Skeletal muscle cell (primary cell): ENCODE measurements at regions not wholly inside any gene's neighbourhood (a gene's known extent, or its start where the extent isn't known, plus 50 kb on each side); places are given as distances from the start of the nearest gene placed in this dataset.

Experiments used
- DNase-seq: peaks from one replicate; pipeline ENCODE4 v3.0.0-alpha.2; 2010; ENCODE audit warnings: low read depth
- H3K4me3 ChIP-seq: 2 replicates; pipeline ENCODE4 v1.5.1; 2011; ENCODE audit warnings: low read depth, mild to moderate bottlenecking, control low read depth, low read length, moderate library complexity

GRCh38 chr12:132409495-132410295 lies 80.3 kb upstream of the FBRSL1 start:
- H3K4me3 ChIP-seq = no peak overlapping the region
- DNase-seq = no peak

DNA sequence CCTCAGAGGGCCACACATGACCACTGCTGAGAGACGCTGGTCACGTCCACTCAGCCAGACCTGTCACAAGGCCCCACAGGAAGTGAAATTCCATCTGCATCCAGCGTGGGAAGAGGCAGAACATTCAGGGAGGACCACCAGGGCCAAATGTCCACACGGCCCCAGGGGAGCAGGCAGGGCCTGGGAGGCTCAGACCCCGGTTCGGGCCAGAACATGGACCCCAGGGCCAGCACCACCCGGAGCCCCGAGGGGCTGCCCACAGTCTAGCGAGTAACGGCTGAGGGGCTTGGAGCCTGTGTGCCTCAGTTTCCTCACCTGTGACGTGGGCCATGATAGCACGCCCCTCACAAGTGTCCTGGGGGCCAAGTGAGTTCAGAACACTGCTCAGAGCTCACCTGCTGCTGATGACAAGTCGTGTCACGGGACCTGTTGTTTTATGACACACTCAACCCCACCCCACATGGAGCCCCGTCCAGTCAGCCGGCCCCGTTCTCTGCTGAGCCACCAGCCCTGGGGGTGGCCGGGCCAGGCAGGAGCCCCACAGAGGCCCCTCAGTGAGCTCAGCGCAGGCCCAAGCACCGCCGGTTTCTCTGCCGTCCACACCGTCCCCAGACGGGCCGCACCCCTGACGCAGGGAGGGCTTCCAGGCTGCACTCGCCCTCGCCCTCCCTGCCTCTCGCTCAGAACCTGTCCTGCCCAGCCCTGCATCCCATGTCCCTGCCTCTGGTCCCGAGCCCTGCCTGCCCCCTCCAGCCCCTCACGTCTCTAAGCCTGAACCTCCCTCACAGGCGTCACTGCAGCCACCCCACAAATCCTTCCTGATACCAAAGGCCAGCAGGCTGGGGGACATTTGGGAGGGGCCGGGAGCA lies 79.5 kb upstream of the GALNT9 start:
- no peak for DNase-seq
- no peak overlapping the region for H3K4me3 ChIP-seq

- no peak overlapping the region for H3K4me3 ChIP-seq
- no peak for DNase-seq
Measured at GRCh38 chr12:132407992-132408391, 78.6 kb upstream of the GALNT9 start.

GRCh38 chr12:132407451-132407961 lies 78.1 kb upstream of the GALNT9 start:
- no peak overlapping the region for H3K4me3 ChIP-seq
- no peak for DNase-seq

DNA sequence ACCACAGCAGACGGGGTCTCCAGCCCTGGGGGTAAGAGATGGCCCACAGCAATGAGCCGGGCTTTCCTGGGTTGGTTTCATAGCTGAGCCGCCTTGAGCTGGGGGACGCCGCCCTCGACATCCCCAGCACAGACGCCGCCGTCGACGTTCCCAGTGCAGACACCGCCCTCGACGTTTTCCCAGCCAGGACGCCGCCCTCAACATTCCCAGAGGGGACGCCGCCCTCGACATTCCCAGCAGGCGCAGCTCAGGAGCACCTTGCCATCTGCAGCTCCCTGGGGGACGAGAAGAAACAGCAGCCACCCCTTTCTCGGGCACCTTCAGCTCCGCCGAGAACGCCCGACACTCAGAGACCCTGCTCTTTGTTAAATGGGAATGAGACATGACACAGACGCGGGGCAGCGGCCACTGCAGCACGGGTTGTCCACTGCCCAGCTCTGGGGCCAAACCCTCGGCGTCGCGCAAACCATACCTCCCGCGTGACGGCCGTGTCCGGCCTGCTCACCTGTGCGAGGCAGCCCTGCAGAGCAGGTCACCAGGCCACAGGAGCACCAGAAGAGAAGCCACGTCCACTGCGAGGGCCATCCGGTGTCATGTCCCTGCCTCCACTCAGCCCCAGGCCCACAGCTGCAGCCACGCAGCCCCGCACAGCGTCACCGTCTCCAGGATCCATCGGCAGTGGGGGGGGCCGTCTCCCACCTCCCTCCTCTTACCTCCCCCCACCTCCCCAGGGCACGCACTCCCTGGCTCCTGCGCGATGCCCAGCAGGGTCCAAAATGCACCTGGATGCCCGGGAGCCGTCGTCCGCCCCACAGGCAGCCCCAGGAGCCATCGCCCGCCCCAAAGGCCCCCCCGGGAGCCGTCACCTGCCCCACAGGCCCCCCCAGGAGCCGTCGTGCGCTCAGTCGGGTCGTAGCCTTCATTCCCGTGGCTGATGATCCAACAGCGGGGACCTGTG lies 77.4 kb upstream of the GALNT9 start:
- H3K4me3 ChIP-seq = no peak overlapping the region
- no peak for DNase-seq

- DNase-seq = no peak
- H3K4me3 ChIP-seq = no peak overlapping the region
Measured at GRCh38 chr12:132405742-132406251, 76.4 kb upstream of the GALNT9 start.

DNA sequence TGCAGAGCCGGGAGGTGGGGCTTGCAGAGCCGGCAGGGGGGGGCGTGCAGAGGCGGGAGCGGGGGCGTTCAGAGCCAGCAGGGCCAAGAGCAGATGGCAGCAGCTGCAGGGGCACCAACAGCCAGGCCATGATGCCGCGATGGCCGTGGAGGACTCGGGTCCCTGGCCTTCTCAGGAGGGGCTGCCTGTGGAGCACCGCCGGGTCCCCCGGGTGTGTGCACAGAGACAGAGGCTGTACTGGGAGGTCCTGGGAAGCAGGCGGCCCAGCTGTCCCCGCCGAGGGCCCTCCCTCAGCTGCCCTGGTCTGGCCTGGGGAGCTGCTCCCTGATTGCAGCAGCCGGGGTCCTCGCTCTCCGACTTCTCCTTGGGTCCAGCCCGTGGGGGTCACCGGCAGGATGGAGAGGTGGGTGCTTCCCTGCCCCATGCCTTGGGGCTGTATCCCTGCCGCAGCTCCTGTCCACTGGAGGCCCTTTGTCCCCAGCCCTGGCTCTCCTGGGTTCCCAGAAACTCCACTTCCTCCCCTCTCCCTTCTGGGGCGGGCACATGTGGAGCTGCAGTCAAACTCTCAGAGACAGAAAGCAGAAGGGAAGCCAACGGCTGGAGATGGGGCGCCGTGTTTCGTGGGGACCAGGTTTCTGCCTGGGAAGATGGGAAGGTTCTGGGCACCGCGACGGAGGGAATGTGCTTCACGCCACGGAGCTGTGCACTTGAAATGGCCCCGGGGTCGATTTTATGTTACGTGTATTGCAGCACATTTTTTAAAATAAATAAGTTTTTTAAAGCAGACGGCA lies 75.8 kb upstream of the GALNT9 start:
- no peak for DNase-seq
- no peak overlapping the region for H3K4me3 ChIP-seq

- no peak overlapping the region for H3K4me3 ChIP-seq
- no peak for DNase-seq
Measured at GRCh38 chr12:132404435-132404855, 75.1 kb upstream of the GALNT9 start.

DNA sequence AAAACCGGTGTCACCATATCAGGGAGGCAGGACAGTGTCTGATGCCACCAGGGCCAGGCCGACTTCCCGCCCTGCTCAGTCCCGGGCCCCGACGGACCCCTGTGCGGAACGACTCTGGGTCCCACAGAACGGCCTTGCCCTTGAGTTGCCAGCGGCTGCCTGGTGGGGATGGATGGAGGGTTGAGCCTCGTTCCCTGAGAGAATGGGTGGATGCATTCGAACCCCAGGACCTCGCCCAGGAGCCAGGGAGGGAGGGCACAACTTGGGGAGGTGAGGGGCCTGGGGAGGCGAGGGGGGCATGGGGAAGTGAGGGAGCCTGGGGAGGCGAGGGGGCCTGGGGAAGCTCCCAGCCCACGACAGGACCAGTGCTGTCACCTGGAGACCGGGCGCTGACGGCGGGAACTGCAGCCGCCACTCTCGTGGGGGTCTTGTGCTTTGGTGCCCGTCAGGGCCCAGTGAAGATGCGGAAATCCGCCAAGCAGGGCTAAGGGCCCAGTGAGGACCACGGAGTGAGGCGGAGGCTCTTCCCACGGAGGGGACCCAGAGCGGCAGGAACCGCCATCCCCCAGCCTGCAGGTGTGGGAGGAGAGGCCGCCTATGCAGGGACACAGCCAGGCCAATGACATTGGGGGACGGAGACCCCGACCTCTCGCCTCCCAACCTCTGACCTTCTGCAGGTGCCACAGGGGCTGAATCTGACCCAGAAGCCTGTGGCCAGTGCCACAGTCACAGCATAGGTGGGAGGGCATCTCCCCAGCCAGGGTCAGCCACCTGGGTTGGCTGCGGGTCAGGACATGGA lies 74.4 kb upstream of the GALNT9 start:
- no peak overlapping the region for H3K4me3 ChIP-seq
- DNase-seq = no peak

- no peak overlapping the region for H3K4me3 ChIP-seq
Measured at GRCh38 chr12:132402831-132403416, 73.5 kb upstream of the GALNT9 start.

DNA sequence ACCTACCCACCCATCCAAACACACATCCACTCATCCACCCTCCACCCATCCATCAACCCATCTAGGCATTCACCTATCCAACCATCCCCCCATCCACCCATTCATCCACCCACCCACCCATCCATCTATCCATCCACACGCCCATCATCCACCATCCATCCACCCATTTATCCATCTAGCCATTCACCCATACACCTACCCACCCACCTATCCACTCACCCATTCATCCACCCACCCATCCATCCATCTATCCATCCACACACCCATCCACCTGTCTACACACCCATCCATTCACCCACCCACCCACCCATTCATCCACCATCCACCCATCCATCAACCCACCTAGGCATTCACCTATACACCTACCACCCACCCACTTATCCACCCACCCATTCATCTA lies 72.6 kb upstream of the GALNT9 start:
- DNase-seq = no peak
- no peak overlapping the region for H3K4me3 ChIP-seq

More at GRCh38 chr12:132402831-132403416, 73.5 kb upstream of the GALNT9 start:
- DNase-seq = no peak

GRCh38 chr12:132400011-132400641 lies 70.7 kb upstream of the GALNT9 start:
- no peak for DNase-seq
- H3K4me3 ChIP-seq = no peak overlapping the region

- no peak overlapping the region for H3K4me3 ChIP-seq
- no peak for DNase-seq
Measured at GRCh38 chr12:132399092-132400010, 70.0 kb upstream of the GALNT9 start.

GRCh38 chr12:132398386-132398991 lies 69.1 kb upstream of the GALNT9 start:
- no peak overlapping the region for H3K4me3 ChIP-seq
- DNase-seq = no peak

GRCh38 chr12:132397934-132398385 lies 68.6 kb upstream of the GALNT9 start:
- DNase-seq = no peak
- no peak overlapping the region for H3K4me3 ChIP-seq
